Naive thymus-derived CD4-positive, alpha-beta T cell (primary cell): ENCODE measurements at regions not wholly inside any gene's neighbourhood (a gene's known extent, or its start where the extent isn't known, plus 50 kb on each side); places are given as distances from the start of the nearest gene placed in this dataset.

Experiments used
- ATAC-seq: fragments of 150-1000 bp; cut with Tn5 transposase; 2 replicates; pipeline ENCODE4 v1.10.0; 2021; ENCODE audit warnings: mild to moderate bottlenecking, moderate library complexity
- CTCF ChIA-PET: fragments of 350-600 bp; sonication (Branson Sonifier 250); formaldehyde crosslinking; loops from one replicate; lab custom pipeline; 2021; ENCODE audit warnings: antibody characterized with exemption; lab: Charles Lee
- POLR2A ChIA-PET: fragments of 350-600 bp; sonication (Branson Sonifier 250); formaldehyde crosslinking; loops from one replicate; lab custom pipeline; 2021; ENCODE audit warnings: antibody characterized with exemption, inconsistent platforms; lab: Charles Lee
- DNase-seq, 9 donors: peaks; one replicate each; pipeline versions ENCODE4 v3.0.0 to v3.0.0-alpha.2; 2020 to 2022; ENCODE audit warnings: mixed read lengths in 1 of 9
- H3K27ac ChIP-seq: one replicate; pipeline ENCODE4 v1.7.0; 2013; ENCODE audit warnings: mild to moderate bottlenecking, low read depth, low read length, moderate library complexity
- H3K27me3 ChIP-seq, 2 donors: one replicate each; pipeline ENCODE4 v1.7.0; 2013; ENCODE audit warnings: low read length in 2 of 2, mild to moderate bottlenecking in 2 of 2, moderate library complexity in 2 of 2; ENCODE audit not compliant: control insufficient read depth in 2 of 2, insufficient read depth in 2 of 2
- H3K36me3 ChIP-seq, 3 experiments: 1 replicate in 2 of 3; 2 replicates in 1 of 3; pipeline ENCODE4 v1.7.0; 2013; ENCODE audit warnings: low read length in 3 of 3, mild to moderate bottlenecking in 3 of 3, moderate library complexity in 1 of 3; ENCODE audit not compliant: insufficient read depth in 3 of 3, control insufficient read depth in 2 of 3
- H3K4me1 ChIP-seq, 2 donors: one replicate each; pipeline ENCODE4 v1.7.0; 2013; ENCODE audit warnings: low read length in 2 of 2, mild to moderate bottlenecking in 2 of 2, moderate library complexity in 1 of 2; ENCODE audit not compliant: control insufficient read depth in 2 of 2, insufficient read depth in 2 of 2
- H3K4me3 ChIP-seq: 2 replicates; pipeline ENCODE4 v1.7.0; 2013; ENCODE audit warnings: mild to moderate bottlenecking, low read length
- H3K9me3 ChIP-seq, 3 experiments: 1 replicate in 2 of 3; 2 replicates in 1 of 3; pipeline ENCODE4 v1.7.0; 2013; ENCODE audit warnings: low read length in 3 of 3; ENCODE audit not compliant: control insufficient read depth in 2 of 3
- H3K27ac Mint-ChIP-seq, 9 donors: one replicate each; pipeline ENCODE4 v1.8.0; 2020 to 2022; ENCODE audit warnings: mixed read lengths in 9 of 9, mild to moderate bottlenecking in 8 of 9, moderate library complexity in 5 of 9, inconsistent platforms in 2 of 9
- H3K27me3 Mint-ChIP-seq, 5 donors: one replicate each; pipeline ENCODE4 v1.8.0; 2021 to 2022; ENCODE audit warnings: mixed read lengths in 5 of 5, mild to moderate bottlenecking in 1 of 5
- H3K36me3 Mint-ChIP-seq, 5 donors: one replicate each; pipeline ENCODE4 v1.8.0; 2020 to 2022; ENCODE audit warnings: mixed read lengths in 5 of 5, mild to moderate bottlenecking in 3 of 5, inconsistent platforms in 1 of 5
- H3K4me1 Mint-ChIP-seq, 7 donors: one replicate each; pipeline ENCODE4 v1.8.0; 2020 to 2022; ENCODE audit warnings: mixed read lengths in 7 of 7, mild to moderate bottlenecking in 3 of 7, inconsistent platforms in 1 of 7
- H3K4me3 Mint-ChIP-seq, 10 donors: one replicate each; pipeline ENCODE4 v1.8.0; 2020 to 2022; ENCODE audit warnings: mild to moderate bottlenecking in 10 of 10, mixed read lengths in 10 of 10, moderate library complexity in 6 of 10, inconsistent platforms in 2 of 10
- H3K9me3 Mint-ChIP-seq, 11 donors: one replicate each; pipeline ENCODE4 v1.8.0; 2020 to 2022; ENCODE audit warnings: mixed read lengths in 11 of 11, mild to moderate bottlenecking in 4 of 11, inconsistent platforms in 1 of 11, moderate library complexity in 1 of 11
- intact Hi-C, 2 donors: fragments of 100-400 bp; cut with micrococcal nuclease; formaldehyde crosslinking; loops; one replicate each; pipeline ENCODE4 v1.15.1; 2023

DNA sequence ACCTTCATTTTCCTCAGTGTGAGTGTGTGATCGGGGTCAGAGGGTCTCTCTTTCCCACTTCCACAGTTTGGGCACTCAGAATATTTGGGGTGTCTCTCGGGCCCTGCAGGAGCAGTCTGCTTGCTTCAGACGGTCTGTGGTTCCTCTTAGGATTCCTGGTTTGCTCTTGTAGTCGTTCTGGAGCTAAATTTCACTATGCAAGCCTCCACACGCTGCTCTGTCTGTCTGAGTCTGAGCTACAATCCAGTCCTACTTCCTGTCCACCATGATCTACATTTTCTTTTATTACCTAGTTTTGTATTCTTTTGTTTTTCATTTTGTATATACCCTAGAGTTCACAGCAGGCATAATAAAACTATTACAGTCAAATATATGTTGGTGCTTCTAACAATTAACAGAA, 1967.3 kb upstream of the NUDT12 start:
- no peaks in the 10 kb centered on the region for H3K27me3 ChIP-seq
- intact Hi-C loops, result no loop called here
- no peak for DNase-seq
- H3K27ac Mint-ChIP-seq, result no peak overlapping the region
- no peaks in the 10 kb centered on the region for H3K9me3 ChIP-seq
- H3K36me3 Mint-ChIP-seq, result peaks cover 0 to 7% (median 0%) of the 10 kb centered on the region in 5 donors
- H3K27me3 Mint-ChIP-seq, result no peaks in the 10 kb centered on the region
- H3K4me3 Mint-ChIP-seq, result no peak overlapping the region
- peaks cover 7 to 29% (median 14%) of the 10 kb centered on the region in 11 donors for H3K9me3 Mint-ChIP-seq
- no peak overlapping the region for H3K27ac ChIP-seq
- POLR2A ChIA-PET, result no interaction called here
- CTCF ChIA-PET, result no interaction called here
- H3K4me1 Mint-ChIP-seq, result no peaks in the 10 kb centered on the region
- no peak overlapping the region for H3K4me3 ChIP-seq
- no peaks in the 10 kb centered on the region for H3K36me3 ChIP-seq
- H3K4me1 ChIP-seq, result no peaks in the 10 kb centered on the region
- ATAC-seq, result no peak

DNA sequence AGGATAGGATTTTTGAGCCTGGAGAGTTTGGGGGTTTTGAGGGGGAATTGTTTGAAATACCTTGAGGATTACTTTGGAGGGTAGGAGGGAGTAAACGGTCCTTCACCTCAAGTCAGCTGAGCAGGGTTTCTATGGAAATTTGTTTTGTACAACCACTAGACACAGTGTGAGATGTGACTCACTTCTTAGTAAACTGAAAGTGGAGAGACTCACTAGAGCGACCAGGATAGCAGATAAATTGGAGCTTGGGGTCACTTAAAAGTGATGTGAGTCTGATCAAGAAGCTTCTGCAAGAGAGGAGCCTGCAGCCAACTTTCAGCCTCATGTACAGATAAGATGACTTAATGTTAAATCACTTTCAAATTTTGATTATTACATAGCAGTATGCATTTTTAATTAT, 1945.9 kb upstream of the NUDT12 start:
- Mint-ChIP-seq H3K27me3 (no peaks in the 10 kb centered on the region), H3K4me1 (no peaks in the 10 kb centered on the region), H3K27ac (no peak overlapping the region), H3K4me3 (no peak overlapping the region), H3K36me3 (no peaks in the 10 kb centered on the region), H3K9me3 (peaks cover 0 to 25% (median 5%) of the 10 kb centered on the region in 11 donors)
- ChIA-PET CTCF (no interaction called here), POLR2A (no interaction called here)
- no peak for DNase-seq
- no peaks in the 10 kb centered on the region for H3K36me3 ChIP-seq
- no peaks in the 10 kb centered on the region for H3K9me3 ChIP-seq
- no peak overlapping the region for H3K27ac ChIP-seq
- H3K27me3 ChIP-seq, result no peaks in the 10 kb centered on the region
- H3K4me3 ChIP-seq, result no peak overlapping the region
- no peak for ATAC-seq
- H3K4me1 ChIP-seq, result no peaks in the 10 kb centered on the region
- intact Hi-C loops, result no loop called here

DNA sequence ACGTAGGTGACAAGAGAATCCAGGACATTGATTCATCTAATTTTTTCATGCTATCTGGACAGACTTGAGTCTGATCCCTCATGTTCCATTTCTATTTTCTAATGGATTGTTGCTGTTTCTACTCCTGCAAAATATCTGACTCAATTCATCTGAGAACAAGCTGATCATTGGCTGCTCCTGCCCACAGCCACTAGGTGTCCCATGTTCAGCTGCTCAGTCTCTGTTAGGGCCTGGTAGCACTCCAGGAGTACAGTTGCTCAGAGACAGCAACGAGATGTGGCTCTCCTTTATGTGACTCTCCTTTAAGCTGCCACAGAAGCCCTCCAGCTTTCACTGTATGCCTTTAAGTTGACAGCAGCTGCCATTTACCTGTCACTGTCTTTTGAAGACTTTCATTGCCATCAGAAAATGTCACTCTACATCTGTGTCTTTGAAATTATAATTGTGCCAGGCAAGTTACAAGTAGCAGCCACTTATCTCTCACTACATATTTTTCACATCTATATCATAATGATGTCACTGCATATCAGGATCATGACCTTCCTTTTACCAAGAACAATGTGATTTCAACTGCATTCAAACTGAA, 1944.2 kb upstream of the NUDT12 start:
- H3K36me3 Mint-ChIP-seq, result no peaks in the 10 kb centered on the region
- Histone ChIP-seq H3K27me3 (no peaks in the 10 kb centered on the region), H3K4me1 (no peaks in the 10 kb centered on the region), H3K4me3 (no peak overlapping the region), H3K27ac (no peak overlapping the region), H3K36me3 (no peaks in the 10 kb centered on the region), H3K9me3 (no peaks in the 10 kb centered on the region)
- no peak for DNase-seq
- no peaks in the 10 kb centered on the region for H3K4me1 Mint-ChIP-seq
- H3K9me3 Mint-ChIP-seq, result peaks cover 0 to 20% (median 5%) of the 10 kb centered on the region in 11 donors
- H3K4me3 Mint-ChIP-seq, result no peak overlapping the region
- CTCF ChIA-PET, result no interaction called here
- ATAC-seq, result no peak
- H3K27me3 Mint-ChIP-seq, result no peaks in the 10 kb centered on the region
- intact Hi-C loops, result no loop called here
- POLR2A ChIA-PET, result no interaction called here
- no peak overlapping the region for H3K27ac Mint-ChIP-seq

DNA sequence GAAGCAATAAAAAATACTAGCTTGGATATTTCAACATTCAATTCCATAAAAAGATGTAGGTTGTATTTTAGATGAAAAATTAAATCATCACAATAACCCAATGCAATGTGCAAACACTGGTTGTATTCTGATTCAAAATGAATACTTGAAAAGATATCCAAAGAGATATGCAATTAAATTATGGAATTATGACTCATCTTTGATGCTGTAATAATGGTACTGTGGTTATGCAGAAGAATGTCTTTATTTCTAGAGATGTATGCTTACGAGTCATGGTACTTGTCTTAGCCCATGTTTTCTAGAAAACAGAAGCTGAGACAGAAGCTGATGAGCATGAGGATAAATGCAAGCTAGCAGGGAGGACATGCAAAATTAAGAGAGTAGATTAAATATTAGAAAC, 1941.4 kb upstream of the NUDT12 start:
- H3K27ac Mint-ChIP-seq, result no peak overlapping the region
- H3K36me3 Mint-ChIP-seq, result no peaks in the 10 kb centered on the region
- Histone ChIP-seq H3K9me3 (peaks cover 0 to 4% (median 3%) of the 10 kb centered on the region in 3 experiments), H3K4me1 (no peaks in the 10 kb centered on the region), H3K36me3 (no peaks in the 10 kb centered on the region), H3K27me3 (no peaks in the 10 kb centered on the region), H3K4me3 (no peak overlapping the region), H3K27ac (no peak overlapping the region)
- DNase-seq, result no peak
- H3K27me3 Mint-ChIP-seq, result no peaks in the 10 kb centered on the region
- CTCF ChIA-PET, result no interaction called here
- peaks cover 0 to 25% (median 3%) of the 10 kb centered on the region in 11 donors for H3K9me3 Mint-ChIP-seq
- H3K4me1 Mint-ChIP-seq, result no peaks in the 10 kb centered on the region
- intact Hi-C loops, result no loop called here
- no peak overlapping the region for H3K4me3 Mint-ChIP-seq
- ATAC-seq, result no peak
- POLR2A ChIA-PET, result no interaction called here

DNA sequence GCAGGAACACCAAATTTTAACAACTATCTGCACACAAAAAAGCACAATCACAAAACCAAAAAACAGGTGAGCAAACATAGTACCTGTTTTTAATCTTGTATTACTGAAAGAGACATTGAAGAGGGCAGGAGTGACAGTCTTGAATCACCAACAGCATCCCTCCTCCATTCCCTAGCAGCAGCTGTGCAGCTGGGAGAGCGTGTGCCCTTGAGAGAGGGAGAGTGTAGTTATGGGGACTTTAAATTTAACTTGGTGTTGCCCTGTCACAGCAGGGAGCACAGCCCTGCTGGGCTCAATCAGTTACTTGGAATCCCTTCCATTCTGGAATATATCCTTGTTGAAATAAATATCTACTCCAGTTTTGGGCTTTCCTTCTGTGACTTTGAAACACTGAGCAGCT, 1938.7 kb upstream of the NUDT12 start:
- H3K9me3 ChIP-seq, result peaks cover 0 to 4% (median 3%) of the 10 kb centered on the region in 3 experiments
- Mint-ChIP-seq H3K27me3 (no peaks in the 10 kb centered on the region), H3K27ac (no peak overlapping the region), H3K36me3 (no peaks in the 10 kb centered on the region), H3K4me3 (no peak overlapping the region), H3K9me3 (peaks cover 0 to 35% (median 5%) of the 10 kb centered on the region in 11 donors), H3K4me1 (no peaks in the 10 kb centered on the region)
- CTCF ChIA-PET, result no interaction called here
- H3K4me3 ChIP-seq, result no peak overlapping the region
- no peaks in the 10 kb centered on the region for H3K27me3 ChIP-seq
- H3K27ac ChIP-seq, result no peak overlapping the region
- intact Hi-C loops, result no loop called here
- POLR2A ChIA-PET, result no interaction called here
- no peaks in the 10 kb centered on the region for H3K4me1 ChIP-seq
- no peaks in the 10 kb centered on the region for H3K36me3 ChIP-seq
- no peak for DNase-seq
- no peak for ATAC-seq

DNA sequence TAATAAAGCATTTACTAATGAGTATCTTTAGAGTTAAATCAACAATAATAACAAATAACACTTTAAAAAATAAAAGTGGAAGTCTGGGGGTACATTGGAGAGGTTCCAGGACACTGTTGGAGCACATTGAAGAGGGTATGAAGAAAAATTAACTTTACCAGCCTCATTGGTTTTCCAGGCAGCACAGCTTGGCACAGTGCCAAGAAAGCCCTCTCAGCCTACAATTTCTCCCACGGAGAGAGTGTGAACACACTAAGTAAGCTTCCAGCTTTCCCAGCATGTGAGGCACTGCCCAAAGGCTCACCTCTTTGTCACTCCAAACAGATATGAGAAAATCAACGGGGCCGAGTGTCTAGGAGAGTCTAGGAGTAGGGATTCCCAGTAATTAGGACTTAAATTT, 1912.8 kb upstream of the NUDT12 start:
- CTCF ChIA-PET, result no interaction called here
- POLR2A ChIA-PET, result no interaction called here
- no peak overlapping the region for H3K27ac Mint-ChIP-seq
- H3K9me3 Mint-ChIP-seq, result peaks cover 0 to 15% (median 5%) of the 10 kb centered on the region in 11 donors
- no peaks in the 10 kb centered on the region for H3K9me3 ChIP-seq
- no peaks in the 10 kb centered on the region for H3K36me3 ChIP-seq
- no peak overlapping the region for H3K4me3 Mint-ChIP-seq
- H3K4me1 ChIP-seq, result no peaks in the 10 kb centered on the region
- DNase-seq (no peak), ATAC-seq (no peak)
- H3K27me3 Mint-ChIP-seq, result no peaks in the 10 kb centered on the region
- no peak overlapping the region for H3K4me3 ChIP-seq
- no peak overlapping the region for H3K27ac ChIP-seq
- H3K36me3 Mint-ChIP-seq, result no peaks in the 10 kb centered on the region
- no peaks in the 10 kb centered on the region for H3K27me3 ChIP-seq
- H3K4me1 Mint-ChIP-seq, result no peaks in the 10 kb centered on the region
- intact Hi-C loops, result no loop called here

DNA sequence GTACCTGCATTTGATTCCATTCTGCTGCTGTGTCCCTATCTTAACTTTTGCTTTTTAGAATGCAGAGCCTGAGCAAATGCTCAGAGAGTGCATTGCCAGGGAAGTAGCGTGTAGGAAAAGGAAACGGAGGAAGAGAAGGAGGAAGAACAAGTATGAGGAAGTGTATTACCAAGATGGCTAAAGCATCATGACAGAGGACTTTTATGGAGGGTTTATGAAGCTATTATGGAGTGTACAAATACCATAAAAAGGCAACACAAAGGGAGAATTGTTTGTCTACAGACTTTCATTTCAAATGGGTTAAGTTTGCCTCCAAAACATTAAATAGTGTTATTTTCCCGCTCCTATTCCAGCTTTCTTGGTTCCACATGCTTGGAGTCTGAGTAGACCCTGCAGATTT, 1899.8 kb upstream of the NUDT12 start:
- Histone ChIP-seq H3K36me3 (no peaks in the 10 kb centered on the region), H3K4me3 (no peak overlapping the region), H3K9me3 (no peaks in the 10 kb centered on the region), H3K27ac (no peak overlapping the region), H3K27me3 (no peaks in the 10 kb centered on the region), H3K4me1 (no peaks in the 10 kb centered on the region)
- no peak overlapping the region for H3K4me3 Mint-ChIP-seq
- ChIA-PET POLR2A (no interaction called here), CTCF (no interaction called here)
- no peaks in the 10 kb centered on the region for H3K27me3 Mint-ChIP-seq
- ATAC-seq (no peak), DNase-seq (no peak)
- peaks cover 3 to 43% (median 16%) of the 10 kb centered on the region in 11 donors for H3K9me3 Mint-ChIP-seq
- intact Hi-C loops, result no loop called here
- H3K27ac Mint-ChIP-seq, result no peak overlapping the region
- peaks cover 0 to 8% (median 0%) of the 10 kb centered on the region in 5 donors for H3K36me3 Mint-ChIP-seq
- no peaks in the 10 kb centered on the region for H3K4me1 Mint-ChIP-seq
